ENCODE measurements at regions not wholly inside any gene's neighbourhood (a gene's known extent, or its start where the extent isn't known, plus 50 kb on each side); places are given as distances from the start of the nearest gene placed in this dataset.

- TF ChIP-seq CTCF (IDR thresholded peaks at IDR 0.05; ENCODE audit: insufficient read depth, low read depth, low read length) (no peak), EZH2 (IDR thresholded peaks at IDR 0.05; ENCODE audit: insufficient read depth, low read length) (no peak)
Observed at GRCh38 chr6:14946753-14947152, 299.1 kb upstream of the JARID2 start.
